SU-DHL-6 (cell line): ENCODE measurements at regions not wholly inside any gene's neighbourhood (a gene's known extent, or its start where the extent isn't known, plus 50 kb on each side); places are given as distances from the start of the nearest gene placed in this dataset.
"Not testable (repeated sequence)": the region's sequence is repeated elsewhere in the genome, so short reads cannot be mapped to it uniquely, and the experiment has no call there.

Experiments used
- H2AFZ ChIP-seq: fragments of 200-600 bp; sonication (generic); 2 replicates; pipeline ENCODE4 v1.6.1; 2014; ENCODE audit warnings: low read depth, mild to moderate bottlenecking, moderate library complexity, mixed read lengths, antibody characterized with exemption, low read length; ENCODE audit not compliant: severe bottlenecking
- H3F3A ChIP-seq: fragments of 200-600 bp; shearing (Covaris generic); 2 replicates; pipeline ENCODE4 v1.6.0; 2016; ENCODE audit warnings: antibody characterized with exemption, mild to moderate bottlenecking; ENCODE audit not compliant: insufficient read depth
- H3K27ac ChIP-seq: fragments of 200-600 bp; sonication (generic); 2 replicates; pipeline ENCODE4 v1.5.1; 2016; ENCODE audit warnings: low read depth, mild to moderate bottlenecking, low read length, moderate library complexity, mixed read lengths
- H3K27me3 ChIP-seq: fragments of 200-600 bp; sonication (generic), shearing (Covaris generic); 2 replicates; pipeline ENCODE4 v1.6.0; 2014; ENCODE audit warnings: mild to moderate bottlenecking, low read length
- H3K36me3 ChIP-seq: fragments of 200-600 bp; sonication (generic); 2 replicates; pipeline ENCODE4 v1.6.1; 2014; ENCODE audit warnings: mild to moderate bottlenecking, low read length, mixed read lengths
- H3K4me2 ChIP-seq: fragments of 300-600, 200-600 bp; shearing (Covaris generic), sonication (generic); 2 replicates; pipeline ENCODE4 v1.6.0; 2014; ENCODE audit warnings: low read length, low read depth, mild to moderate bottlenecking; ENCODE audit not compliant: poor library complexity, severe bottlenecking
- H3K4me3 ChIP-seq: fragments of 200-600 bp; sonication (generic); 2 replicates; pipeline ENCODE4 v1.5.1; 2014; ENCODE audit warnings: antibody characterized with exemption, low read length, mild to moderate bottlenecking, mixed read lengths; ENCODE audit not compliant: insufficient read depth, poor library complexity, severe bottlenecking
- H3K79me2 ChIP-seq: fragments of 200-600 bp; sonication (generic); 2 replicates; pipeline ENCODE4 v1.6.1; 2014; ENCODE audit warnings: mild to moderate bottlenecking, low read length, moderate library complexity; ENCODE audit not compliant: insufficient read depth
- H3K9ac ChIP-seq: fragments of 200-600 bp; sonication (generic); 2 replicates; pipeline ENCODE4 v1.7.0; 2014; ENCODE audit warnings: mild to moderate bottlenecking, low read length
- H3K9me2 ChIP-seq: fragments of 200-600 bp; sonication (generic); replicated peaks from 2 replicates; pipeline ENCODE4 v1.6.1; 2014; ENCODE audit warnings: low read length; ENCODE audit not compliant: insufficient read depth
- H3K9me3 ChIP-seq: fragments of 200-600 bp; sonication (generic); 2 replicates; pipeline ENCODE4 v1.6.1; 2014; ENCODE audit warnings: low read length, mixed read lengths; ENCODE audit not compliant: insufficient read depth
- H4K20me1 ChIP-seq: fragments of 200-600 bp; sonication (generic); 2 replicates; pipeline ENCODE4 v1.6.1; 2014; ENCODE audit warnings: low read depth, mild to moderate bottlenecking, antibody characterized with exemption, low read length, moderate library complexity, mixed read lengths
- EZH2phosphoT487 ChIP-seq: fragments of 200-600 bp; sonication (generic), shearing (Covaris generic); conservative IDR thresholded peaks from 2 replicates; pipeline ENCODE4 v1.6.1; 2018; ENCODE audit warnings: mild to moderate bottlenecking, antibody characterized with exemption, low read length, moderate library complexity, mixed read lengths
- TF ChIP-seq, protein P1 (sequence below): fragments of 200-600 bp; sonication (generic); IDR thresholded peaks from one replicate; pipeline ENCODE4 v1.5.1; 2017; ENCODE audit warnings: antibody characterized with exemption, mild to moderate bottlenecking, low read length, moderate library complexity; ENCODE audit not compliant: insufficient read depth, poor library complexity, severe bottlenecking

DNA sequence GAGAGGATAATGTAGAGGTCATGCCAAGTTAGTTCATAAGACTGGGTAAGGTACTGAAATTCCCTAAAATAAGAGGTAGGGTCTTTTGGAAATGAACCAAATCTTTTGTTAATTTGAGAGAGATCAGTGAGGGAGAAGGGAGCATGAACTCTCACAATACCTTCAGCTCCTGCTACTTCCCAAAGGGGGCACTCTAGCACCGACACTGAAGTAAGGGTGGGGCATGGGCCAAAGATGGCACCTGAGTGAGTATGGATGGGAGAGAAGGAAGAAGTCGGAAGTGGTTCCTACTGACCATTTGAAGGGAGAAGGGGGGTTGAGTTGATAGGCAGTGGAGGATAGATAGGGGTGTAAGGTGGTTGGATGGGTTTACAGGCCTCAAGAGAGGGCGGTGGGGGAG, 86.6 kb downstream of the ZNF737 start:
- Histone ChIP-seq H3K4me3 (no peak overlapping the region), H3K4me2 (no peak overlapping the region), H3K27me3 (no peaks in the 10 kb centered on the region), H3K9ac (no peak overlapping the region), H3F3A (no peaks in the 10 kb centered on the region), H3K9me3 (no peaks in the 10 kb centered on the region), H3K36me3 (no peaks in the 10 kb centered on the region), H2AFZ (no peak overlapping the region), H4K20me1 (no peaks in the 10 kb centered on the region), H3K27ac (no peak overlapping the region), H3K9me2 (no peaks in the 10 kb centered on the region), H3K79me2 (no peaks in the 10 kb centered on the region)
- no peak for TF ChIP-seq EZH2phosphoT487
- TF ChIP-seq, protein P1, sequence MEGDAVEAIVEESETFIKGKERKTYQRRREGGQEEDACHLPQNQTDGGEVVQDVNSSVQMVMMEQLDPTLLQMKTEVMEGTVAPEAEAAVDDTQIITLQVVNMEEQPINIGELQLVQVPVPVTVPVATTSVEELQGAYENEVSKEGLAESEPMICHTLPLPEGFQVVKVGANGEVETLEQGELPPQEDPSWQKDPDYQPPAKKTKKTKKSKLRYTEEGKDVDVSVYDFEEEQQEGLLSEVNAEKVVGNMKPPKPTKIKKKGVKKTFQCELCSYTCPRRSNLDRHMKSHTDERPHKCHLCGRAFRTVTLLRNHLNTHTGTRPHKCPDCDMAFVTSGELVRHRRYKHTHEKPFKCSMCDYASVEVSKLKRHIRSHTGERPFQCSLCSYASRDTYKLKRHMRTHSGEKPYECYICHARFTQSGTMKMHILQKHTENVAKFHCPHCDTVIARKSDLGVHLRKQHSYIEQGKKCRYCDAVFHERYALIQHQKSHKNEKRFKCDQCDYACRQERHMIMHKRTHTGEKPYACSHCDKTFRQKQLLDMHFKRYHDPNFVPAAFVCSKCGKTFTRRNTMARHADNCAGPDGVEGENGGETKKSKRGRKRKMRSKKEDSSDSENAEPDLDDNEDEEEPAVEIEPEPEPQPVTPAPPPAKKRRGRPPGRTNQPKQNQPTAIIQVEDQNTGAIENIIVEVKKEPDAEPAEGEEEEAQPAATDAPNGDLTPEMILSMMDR = no peak

DNA sequence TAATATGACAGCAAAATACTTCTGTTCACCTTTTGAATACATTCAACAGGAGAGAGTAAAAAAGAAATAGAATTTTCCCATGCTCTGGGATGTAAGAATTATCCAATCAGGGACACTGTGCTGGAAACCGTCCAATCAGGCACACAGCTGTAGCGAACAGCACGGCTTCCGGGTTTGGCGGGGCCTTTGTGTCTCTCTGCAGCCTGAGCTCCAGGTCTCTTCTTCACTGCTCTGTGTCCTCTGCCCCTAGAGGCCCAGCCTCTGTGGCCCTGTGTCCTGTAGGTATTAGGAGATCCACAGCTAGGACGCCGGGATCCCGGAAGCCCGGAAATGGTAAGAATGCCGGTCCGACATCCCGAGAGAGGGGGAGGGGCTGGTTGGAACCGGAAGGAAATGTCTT, 92.7 kb downstream of the ZNF737 start:
- no peak overlapping the region for H2AFZ ChIP-seq
- no peak for TF ChIP-seq EZH2phosphoT487
- TF ChIP-seq, protein P1 = no peak
- no peaks in the 10 kb centered on the region for H4K20me1 ChIP-seq
- H3K27ac ChIP-seq = no peak overlapping the region
- no peaks in the 10 kb centered on the region for H3K9me3 ChIP-seq
- no peak overlapping the region for H3K9ac ChIP-seq
- no peaks in the 10 kb centered on the region for H3K9me2 ChIP-seq
- no peak overlapping the region for H3K4me3 ChIP-seq
- H3F3A ChIP-seq = no peaks in the 10 kb centered on the region
- no peaks in the 10 kb centered on the region for H3K27me3 ChIP-seq
- H3K4me2 ChIP-seq = no peak overlapping the region
- no peaks in the 10 kb centered on the region for H3K36me3 ChIP-seq
- H3K79me2 ChIP-seq = no peaks in the 10 kb centered on the region

DNA sequence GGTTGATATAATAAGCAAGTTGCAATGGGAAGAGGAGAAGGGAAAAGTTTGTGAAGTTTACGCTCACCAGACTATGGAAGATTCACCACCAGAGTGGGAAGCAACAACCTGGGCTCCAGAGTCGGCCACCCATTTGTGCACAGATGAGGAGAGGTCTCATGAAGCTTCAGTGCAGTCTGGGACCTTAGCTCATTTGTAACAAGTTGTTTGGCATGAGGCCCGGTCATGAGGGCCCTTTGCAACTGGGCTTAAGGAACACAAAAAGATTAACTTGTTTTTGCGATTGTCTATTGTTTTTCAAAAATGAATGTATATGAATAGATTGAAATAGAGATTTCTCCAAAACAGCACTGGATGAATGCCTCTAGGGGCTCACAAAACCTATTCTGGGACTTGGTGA, 94.2 kb downstream of the ZNF737 start:
- TF ChIP-seq EZH2phosphoT487 = no peak
- Histone ChIP-seq H3K79me2 (no peaks in the 10 kb centered on the region), H3K9ac (no peak overlapping the region), H3K4me2 (no peak overlapping the region), H4K20me1 (no peaks in the 10 kb centered on the region), H3K9me3 (no peaks in the 10 kb centered on the region), H3K9me2 (no peaks in the 10 kb centered on the region), H3K4me3 (no peak overlapping the region), H3K27me3 (no peaks in the 10 kb centered on the region), H3F3A (no peaks in the 10 kb centered on the region), H3K36me3 (no peaks in the 10 kb centered on the region), H2AFZ (no peak overlapping the region), H3K27ac (no peak overlapping the region)

DNA sequence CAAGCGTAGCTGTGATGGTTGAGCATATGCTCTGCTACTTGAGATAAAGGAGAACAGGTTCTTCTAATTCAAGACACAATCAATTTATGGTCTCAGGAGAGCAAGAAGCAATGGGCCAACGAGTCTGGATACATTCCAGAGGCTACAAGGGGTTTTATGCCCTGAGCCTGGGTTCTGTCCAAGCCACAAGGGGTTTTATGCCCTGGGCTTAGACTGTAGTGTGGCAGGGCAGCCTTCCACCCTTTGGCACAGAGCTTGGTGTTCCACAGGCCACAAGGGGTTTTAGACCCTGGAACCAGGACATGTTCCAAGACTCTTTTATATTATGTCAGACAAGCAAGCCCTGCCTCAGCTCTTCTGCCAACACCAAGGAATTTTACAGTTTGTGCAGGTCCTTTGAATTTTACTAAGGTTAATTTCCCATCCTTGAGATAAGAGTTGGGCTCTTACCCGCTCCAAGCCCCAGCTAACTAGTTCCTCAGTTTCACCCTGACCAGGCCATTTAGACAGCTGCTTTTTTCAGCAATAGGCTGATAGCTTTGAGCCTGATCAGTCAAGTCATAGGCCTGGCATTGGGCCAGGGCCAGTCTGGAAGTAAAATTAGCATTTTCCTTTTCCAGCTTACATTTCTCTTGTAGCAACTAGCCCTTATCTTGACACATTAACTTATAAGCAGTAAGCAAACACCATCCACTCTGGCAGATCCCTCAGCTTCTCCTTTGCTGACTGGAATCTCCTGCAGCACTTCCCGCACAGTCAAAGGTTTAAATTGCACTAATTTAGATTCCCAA, 95.0 kb downstream of the ZNF737 start:
- H3K27ac ChIP-seq = no peak overlapping the region
- no peak overlapping the region for H3K4me3 ChIP-seq
- H4K20me1 ChIP-seq = no peaks in the 10 kb centered on the region
- no peaks in the 10 kb centered on the region for H3K27me3 ChIP-seq
- H3K4me2 ChIP-seq = no peak overlapping the region
- H3K36me3 ChIP-seq = no peaks in the 10 kb centered on the region
- H3K9me3 ChIP-seq = no peaks in the 10 kb centered on the region
- H3F3A ChIP-seq = no peaks in the 10 kb centered on the region
- TF ChIP-seq EZH2phosphoT487 = no peak
- TF ChIP-seq, protein P1 = no peak
- no peaks in the 10 kb centered on the region for H3K9me2 ChIP-seq
- no peak overlapping the region for H2AFZ ChIP-seq
- H3K79me2 ChIP-seq = no peaks in the 10 kb centered on the region
- H3K9ac ChIP-seq = no peak overlapping the region

DNA sequence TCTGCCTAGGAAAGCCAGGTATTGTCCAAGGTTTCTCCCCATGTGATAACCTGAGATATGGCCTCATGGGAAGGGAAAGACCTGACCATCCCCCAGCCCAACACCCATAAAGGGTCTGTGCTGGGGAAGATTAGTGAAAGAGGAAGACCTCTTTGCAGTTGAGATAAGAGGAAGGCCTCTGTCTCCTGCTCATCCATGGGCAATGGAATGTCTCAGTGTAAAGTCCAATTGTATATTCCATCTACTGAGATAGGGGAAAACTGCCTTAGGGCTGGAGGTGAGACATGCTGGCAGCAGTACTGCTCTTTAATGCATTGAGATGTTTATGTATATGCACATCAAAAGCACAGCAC, 99.0 kb downstream of the ZNF737 start:
- H3K4me3 ChIP-seq, H3K27me3 ChIP-seq, H3K9me2 ChIP-seq, H3K36me3 ChIP-seq, H3F3A ChIP-seq, H3K9ac ChIP-seq, H3K4me2 ChIP-seq, H3K27ac ChIP-seq, H2AFZ ChIP-seq, H3K79me2 ChIP-seq, H3K9me3 ChIP-seq, H4K20me1 ChIP-seq: not testable (repeated sequence)
